ENCODE measurements at regions not wholly inside any gene's neighbourhood (a gene's known extent, or its start where the extent isn't known, plus 50 kb on each side); places are given as distances from the start of the nearest gene placed in this dataset.
"Not testable (repeated sequence)": the region's sequence is repeated elsewhere in the genome, so short reads cannot be mapped to it uniquely, and the experiment has no call there.

DNA sequence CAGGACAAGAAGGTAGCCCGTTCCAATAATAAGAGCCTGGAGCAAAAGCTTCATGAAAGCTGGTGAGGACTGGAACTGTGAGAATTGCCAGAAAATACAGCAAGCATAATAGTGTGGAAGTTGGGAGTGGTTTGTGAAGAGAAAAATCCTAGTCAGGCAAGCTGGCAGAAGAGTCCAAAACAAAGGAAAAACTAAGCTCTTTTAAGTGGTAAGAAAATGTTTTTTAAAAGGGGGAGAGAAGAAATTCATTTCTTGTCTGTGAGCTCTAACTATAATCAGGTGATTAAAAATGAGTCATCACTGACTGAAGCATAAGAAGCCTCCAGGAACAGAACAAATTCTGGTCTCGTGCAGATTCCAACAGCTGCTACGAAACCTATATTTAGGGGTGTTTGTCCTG is 102.6 kb downstream of the CAAP1 start:
- DNase-seq (ENCODE audit: extremely low read depth, low read depth) = no peak

DNA sequence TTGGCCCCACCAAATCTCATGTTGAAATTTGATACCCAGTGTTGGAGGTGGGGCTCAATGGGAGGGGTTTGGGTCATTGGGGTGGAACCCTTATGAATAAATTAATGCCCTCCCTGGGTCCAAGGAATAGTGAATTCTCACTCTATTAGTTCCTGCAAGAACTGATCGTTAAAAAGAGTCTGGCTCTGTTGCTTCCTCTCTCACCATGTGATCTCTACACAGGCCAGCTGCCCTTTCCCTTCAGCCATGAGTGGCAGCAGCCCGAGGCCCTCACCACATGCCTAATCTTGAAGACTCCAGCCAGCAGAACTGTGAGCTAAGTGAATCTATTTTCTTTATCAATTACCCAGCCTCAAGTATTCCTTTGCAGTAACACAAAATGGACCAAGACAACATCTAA is 106.0 kb downstream of the CAAP1 start:
- DNase-seq (ENCODE audit: extremely low read depth, low read depth) = no peak

DNA sequence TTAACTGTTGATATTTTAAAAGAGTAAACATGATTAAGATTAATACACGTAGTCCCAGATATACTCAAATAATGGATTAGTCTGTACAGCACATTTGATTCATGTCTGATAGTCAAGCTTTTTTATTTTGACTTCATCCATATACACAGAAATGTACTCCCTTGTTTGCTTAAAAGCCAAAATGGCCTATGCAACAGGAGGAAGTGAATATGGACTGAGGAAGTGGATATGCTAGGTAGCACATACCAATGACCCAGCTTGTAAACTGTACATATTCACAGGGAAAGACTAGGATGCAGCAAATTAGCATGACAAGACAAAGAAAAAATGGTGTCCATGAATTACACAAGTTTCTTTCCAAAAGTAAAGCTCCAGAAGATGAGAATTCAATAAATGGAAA is 109.7 kb downstream of the CAAP1 start:
- no peak for DNase-seq (ENCODE audit: extremely low read depth, low read depth)

DNA sequence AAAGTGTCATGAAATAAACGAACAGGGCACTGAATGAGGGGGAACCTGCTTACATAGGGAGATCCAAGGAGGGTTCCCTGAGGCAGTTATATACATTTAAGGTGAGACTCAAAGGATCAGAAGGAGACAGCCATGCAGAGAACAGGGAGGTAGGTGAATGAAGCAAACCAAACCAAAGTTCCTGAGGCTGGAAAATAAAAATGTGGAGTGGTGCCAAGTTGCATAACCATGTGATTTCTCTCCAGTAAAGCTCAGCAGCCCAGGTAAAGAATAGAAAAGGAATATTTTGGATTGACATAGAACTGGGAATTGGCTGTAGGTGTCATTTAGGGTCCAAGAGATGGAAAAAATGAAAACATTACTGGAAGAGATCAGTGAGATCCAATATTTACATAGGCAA is 110.7 kb downstream of the CAAP1 start:
- no peak for DNase-seq (ENCODE audit: extremely low read depth, low read depth)

DNA sequence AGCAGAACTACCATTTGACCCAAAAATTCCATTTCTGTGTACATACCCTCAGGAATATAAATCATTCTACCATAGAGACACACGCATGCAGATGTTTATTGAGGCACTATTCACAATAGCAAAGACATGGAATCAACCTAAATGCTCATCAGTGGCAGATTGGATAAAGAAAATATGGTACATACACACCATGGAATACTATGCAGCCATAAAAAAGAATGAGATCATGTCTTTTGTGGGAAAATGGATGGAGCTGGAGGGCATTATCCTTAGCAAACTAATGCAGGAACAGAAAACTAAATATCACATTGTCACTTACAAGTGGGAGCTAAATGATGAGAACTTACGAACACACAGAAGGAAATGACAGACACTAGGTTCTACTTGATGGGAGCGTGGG is 112.3 kb downstream of the CAAP1 start:
- DNase-seq (ENCODE audit: extremely low read depth, low read depth) = not testable (repeated sequence)

DNA sequence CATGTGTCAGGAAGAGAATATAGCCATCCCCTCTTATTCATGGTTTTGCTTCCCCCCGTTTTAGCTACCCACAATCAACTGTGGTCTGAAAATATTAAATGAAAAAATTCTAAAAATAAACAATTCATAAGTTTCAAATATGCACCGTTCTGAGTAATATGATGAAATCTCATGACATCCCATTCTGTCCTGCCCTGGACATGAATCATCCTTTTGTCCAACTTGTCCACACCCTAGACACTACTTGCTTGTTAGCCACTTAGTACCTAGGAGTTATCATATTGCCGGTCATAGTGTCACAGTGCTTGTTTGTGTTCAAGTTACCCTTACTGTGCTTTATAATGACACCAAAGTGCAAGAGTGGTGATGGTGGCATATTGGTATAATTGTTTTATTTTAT is 113.5 kb downstream of the CAAP1 start:
- DNase-seq (ENCODE audit: extremely low read depth, low read depth) = peak; percentile 73

DNA sequence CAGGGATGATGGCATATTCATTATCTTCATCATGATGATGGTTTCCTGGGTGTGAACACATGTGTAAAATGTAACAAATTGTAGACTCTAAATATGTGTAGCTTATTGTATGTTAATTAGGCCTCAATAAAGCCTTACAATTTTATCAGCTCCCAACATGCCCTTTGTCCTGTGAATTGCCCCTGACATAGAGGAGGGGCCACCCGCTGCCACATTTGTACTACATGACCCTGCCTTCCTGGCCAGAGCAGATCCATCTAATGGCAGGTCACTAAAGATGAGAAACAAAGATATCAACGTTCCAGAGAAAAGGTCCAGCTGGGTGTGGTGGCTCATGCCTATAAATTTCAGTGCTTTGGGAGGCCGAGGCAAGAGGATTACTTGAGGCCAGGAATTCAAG is 117.2 kb downstream of the CAAP1 start:
- no peak for DNase-seq (ENCODE audit: extremely low read depth, low read depth)

DNA sequence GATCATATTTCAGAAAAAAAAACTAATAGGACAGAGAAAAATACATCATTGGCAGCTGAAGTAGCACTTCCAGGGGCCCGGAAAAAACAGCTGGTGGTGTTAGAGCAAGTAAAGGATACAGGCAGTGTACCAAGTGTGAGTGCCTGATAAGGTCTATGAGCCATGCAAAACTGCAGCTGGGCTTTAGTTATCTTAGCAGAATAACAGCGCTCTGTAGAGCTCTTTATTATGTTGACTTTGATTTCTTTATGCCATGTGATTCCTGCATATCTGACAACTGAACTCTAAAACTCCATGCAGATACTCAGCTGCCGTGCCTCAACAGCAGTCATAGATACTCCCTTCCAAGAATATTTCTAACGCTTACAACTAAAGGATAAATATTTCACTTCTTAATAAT is 119.5 kb downstream of the CAAP1 start:
- DNase-seq (ENCODE audit: extremely low read depth, low read depth) = no peak

DNA sequence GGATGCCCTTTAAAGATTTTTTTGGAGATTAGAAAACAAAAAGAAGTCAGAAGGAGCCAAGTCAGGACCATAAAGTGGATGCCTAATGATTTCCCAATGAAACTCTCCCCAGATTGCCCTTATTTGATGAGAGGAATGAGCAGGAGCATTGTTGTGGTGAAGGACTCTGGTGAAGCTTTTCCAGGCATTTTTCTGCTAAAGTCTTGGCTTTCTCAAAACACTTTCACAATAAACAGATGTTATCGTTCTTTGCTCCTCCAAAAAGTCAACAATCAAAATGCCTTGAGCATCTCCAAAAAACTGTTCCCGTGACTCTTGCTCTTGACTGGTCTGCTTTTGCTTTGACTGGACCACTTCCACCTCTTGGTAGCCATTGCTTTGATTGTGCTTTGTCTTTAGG is 121.8 kb downstream of the CAAP1 start:
- DNase-seq (ENCODE audit: extremely low read depth, low read depth) = no peak

DNA sequence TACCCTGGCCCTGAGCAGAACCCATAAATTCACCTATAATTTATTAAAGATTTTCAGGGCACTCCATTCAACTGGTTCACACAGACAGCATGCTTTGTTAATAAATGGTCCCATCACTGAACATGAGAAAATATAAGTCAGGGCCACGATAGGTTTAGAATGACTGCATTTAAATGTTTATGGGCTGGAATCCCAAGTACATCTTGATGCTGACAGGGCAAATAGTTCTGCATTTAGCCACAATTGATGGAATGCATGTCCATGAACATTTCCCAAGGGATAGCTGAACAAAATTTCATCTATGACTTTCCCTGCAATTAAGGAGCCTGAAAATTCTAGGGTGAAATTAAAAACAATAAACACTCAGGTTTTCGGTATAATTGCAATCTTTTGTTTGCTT is 124.5 kb downstream of the CAAP1 start:
- DNase-seq (ENCODE audit: extremely low read depth, low read depth) = no peak

DNA sequence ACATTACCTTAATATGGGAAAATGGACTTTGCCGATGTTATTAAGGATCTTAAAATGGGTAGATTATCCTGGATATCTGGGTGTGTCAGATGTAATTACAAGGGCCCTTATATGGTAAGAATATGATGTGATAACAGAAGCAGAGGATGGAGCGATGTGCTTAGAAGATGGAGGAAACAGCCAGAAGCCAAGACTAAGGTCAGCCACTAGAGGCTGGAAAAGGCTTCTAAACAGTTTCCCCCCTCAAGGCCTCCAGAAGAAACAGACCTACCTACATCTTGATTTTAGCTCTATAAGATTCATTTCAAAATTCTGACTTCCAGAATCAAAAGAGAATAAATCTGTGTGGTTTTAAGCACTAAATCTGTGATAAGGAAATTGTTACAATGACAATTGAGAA is 131.9 kb downstream of the CAAP1 start:
- DNase-seq (ENCODE audit: extremely low read depth, low read depth) = no peak

DNA sequence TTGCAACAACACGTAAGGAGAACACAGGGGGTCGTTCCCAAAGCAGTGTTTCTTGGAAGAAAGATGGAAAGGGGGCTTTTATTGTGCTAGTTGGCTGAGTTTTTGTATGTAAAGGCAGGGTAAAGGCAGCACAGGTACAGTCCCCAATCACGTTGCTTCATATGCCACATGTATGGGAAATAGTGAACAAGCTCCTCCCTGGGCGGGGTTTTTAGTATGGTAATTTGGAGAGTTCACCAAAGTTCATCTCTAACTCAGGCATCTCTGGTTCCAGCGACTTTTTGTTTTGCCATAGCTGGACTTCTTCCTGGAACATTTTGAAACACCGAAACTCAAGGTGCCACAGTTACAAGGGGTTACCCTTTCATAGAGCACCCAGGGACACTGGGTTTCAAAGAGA is 133.9 kb downstream of the CAAP1 start:
- DNase-seq (ENCODE audit: extremely low read depth, low read depth) = no peak

DNA sequence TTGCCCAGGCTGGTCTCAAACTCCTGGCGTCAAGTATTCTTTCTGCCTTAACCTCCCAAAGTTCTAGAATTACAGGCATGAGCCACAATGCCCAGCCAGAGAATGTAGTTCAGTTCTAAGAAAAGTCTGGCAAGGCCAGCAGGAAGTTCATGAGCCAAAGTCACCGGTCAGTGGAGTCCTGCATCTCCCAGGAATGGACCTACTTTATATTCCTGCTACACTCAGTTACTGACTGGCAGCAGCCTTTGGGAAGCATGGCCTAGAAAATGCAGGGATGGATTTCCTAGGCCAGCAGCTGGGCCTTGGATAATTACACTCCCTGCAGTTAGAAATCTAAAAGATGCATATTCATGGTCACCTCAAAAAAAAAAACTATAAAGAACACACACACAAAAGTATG is 135.7 kb downstream of the CAAP1 start:
- DNase-seq (ENCODE audit: extremely low read depth, low read depth) = no peak

DNA sequence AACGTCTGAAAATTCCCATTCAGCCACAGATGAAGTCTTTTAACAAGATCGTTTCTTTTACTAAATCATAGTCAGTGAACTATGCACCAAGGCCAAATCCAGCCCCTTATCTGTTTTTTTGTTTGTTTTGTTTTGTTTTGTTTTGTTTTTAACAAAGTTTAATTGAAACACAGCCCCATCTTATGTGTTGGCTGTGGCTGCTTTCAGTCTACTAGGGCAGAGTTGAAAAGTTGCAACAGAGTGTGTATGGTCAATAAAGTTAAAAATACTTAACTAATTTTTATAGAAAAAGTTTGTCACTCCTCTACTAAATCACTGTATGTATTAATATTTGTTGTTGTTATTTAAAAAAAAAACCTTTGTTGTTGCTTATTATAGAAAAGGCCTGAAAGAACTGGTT is 137.1 kb downstream of the CAAP1 start:
- DNase-seq (ENCODE audit: extremely low read depth, low read depth) = no peak

DNA sequence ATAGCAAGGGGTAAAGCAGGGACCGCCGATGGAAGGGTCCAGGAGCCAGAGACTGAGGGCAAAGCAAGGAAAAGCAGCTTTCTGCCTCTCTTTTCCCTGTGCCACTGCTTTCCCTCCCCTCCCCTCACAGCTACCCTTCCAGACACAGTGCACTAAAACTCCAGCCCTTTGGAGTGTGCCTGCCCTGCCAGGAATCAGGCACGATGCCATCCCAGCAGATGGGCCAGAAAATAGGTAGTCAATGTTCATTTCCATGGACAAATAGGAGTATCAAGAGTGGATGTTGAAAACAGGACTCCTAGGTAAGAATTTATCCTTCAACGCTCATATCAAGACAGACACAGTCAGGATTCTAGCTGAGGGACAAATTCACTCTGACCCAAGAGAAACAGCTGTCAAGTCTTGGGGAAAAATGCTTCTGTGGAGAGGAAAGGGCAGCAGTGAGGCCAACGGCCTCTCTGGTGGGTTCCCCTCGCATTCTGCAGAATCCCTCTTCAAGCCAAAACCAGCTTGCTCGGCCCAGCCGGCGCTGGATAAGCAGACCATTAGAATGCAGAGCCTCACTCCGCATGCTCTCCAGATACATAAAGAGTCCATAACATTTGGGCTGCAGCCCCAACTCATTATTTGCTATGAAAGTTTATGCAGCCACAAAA is 138.0 kb downstream of the CAAP1 start:
- DNase-seq (ENCODE audit: extremely low read depth, low read depth) = no peak

DNA sequence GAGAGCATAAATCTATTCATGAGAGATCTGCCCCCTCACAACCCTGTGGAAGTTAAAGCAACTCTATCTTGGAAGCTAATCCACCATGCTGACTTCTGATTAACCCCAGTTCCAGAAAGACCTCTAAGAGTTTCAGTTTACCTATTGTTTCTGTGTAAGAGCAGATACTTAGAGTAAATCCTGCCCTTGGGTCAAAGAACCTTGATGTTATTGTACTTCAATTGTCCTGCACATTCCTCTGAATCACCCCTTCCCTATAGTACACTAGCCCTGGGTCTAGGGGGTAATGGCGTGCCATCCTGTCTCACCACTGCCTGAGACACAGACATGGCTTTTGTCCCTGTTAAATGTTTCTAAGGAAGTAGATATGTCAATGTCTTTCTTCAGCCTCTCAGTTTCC is 138.6 kb downstream of the CAAP1 start:
- no peak for DNase-seq (ENCODE audit: extremely low read depth, low read depth)

DNA sequence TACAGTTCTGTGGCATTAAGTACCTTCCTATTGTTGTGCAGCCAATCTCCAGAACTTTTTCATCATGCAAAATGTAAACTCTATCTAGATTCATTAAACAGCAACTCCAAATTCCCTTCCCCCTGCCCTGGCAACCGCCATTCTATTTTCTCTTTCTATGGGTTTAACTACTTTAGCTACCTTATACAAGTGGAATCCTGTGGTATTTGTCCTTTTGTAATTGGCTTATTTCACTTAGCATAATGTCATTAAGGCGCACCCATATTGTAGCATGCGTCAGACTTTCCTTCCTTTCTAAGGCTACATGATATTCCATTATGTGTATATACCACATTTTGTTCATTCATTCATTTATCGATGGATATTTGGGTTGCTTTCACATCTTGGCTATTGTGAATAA is 142.4 kb downstream of the CAAP1 start:
- DNase-seq (ENCODE audit: extremely low read depth, low read depth) = no peak

DNA sequence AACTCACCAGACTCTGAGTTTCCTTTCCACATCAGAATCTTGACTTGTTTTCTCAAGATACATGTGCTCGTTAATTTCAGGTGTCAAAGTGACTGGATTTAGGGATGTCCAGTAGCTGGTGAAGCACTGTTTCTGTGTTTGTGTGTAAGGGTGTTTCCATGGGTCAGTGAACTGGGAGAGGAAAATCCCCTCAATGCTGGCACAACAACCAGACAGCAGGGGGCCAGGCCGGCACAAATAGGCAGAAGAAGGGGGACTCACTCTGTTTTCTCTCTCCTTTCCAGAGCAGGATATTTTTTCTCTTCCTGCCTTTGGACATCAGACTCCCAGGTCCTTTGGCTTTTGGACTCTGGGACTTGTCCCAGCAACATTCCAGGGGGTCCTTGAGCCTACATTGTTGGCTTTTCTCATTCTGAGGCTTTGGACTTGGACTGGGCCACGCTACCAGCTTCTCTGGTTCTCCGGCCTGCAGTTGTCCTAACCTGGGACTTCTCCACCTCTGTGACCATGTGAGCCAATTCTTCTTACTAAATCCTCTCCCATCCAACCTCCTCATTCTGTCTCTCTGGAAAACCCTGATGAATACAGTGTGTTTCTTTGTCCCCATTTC is 144.0 kb downstream of the CAAP1 start:
- DNase-seq (ENCODE audit: extremely low read depth, low read depth) = no peak

DNA sequence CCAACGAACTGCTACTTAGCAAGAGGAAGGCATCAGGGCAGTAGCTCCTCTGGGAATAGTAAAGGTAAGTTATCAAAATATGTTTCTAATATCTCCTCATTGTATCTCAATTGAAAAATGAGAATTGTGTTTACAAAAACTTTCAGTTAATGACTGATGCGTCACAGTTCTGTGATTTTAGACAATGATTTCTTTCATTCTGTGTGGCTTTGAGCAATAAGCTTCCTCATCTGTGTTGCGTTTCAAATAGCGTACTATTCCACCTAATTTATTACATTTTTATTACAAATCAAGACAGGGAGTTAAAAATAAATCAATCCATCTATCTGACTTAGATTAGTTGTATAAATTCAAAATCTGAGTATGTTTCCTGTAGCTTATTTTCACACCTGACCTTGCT is 145.0 kb downstream of the CAAP1 start:
- no peak for DNase-seq (ENCODE audit: extremely low read depth, low read depth)

DNA sequence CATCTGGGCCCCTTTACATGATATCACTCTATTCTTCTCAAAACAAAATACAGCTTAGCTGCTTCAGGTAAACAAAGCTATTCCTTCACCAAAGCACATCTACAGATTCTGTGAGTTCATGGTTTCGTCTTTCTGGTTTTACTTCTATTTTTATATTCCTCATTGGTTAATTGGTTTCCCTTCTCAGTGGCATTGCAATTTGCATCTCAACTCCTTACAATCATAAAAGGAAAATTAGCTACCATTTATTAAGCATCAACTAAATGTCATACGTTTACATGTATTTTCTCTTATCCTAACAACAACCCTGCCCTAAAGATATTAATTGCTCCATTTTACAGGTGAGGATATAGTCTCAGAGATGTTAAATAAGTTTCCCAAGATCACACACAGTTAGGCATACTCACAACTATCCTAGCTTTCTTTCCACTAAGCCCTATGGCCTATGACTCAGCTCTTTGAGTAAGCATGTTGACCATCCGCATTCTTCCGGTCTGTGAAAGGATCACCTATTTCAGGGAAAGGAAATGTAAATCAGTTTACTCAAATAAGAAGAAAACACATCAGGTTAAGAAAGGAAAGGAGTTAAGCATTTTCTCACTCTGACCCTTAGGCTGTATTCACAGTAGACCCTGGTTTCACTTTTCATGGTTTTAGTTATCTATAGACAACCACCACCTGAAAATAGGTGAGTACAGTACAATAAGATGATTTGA is 146.1 kb downstream of the CAAP1 start:
- peak; percentile 39 for DNase-seq (ENCODE audit: extremely low read depth, low read depth)

DNA sequence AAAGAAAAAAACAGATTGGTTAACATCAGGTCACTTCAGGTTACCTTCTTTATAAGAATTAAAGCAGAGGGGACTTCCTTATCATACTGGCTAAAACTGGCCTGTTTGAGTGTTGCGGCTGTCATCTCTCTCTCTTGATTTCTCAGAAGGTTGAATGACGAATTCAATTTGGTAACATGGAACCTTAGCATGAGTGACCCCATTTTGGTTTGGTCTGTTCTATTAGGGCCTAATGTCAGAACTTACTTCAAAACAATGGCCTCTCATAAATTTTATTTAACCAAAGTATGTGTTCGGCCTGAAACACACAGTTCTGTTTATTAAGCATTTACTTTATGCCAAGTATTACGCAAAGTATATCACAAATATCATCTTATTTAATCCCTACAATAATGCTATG is 147.5 kb downstream of the CAAP1 start:
- DNase-seq (ENCODE audit: extremely low read depth, low read depth) = no peak

DNA sequence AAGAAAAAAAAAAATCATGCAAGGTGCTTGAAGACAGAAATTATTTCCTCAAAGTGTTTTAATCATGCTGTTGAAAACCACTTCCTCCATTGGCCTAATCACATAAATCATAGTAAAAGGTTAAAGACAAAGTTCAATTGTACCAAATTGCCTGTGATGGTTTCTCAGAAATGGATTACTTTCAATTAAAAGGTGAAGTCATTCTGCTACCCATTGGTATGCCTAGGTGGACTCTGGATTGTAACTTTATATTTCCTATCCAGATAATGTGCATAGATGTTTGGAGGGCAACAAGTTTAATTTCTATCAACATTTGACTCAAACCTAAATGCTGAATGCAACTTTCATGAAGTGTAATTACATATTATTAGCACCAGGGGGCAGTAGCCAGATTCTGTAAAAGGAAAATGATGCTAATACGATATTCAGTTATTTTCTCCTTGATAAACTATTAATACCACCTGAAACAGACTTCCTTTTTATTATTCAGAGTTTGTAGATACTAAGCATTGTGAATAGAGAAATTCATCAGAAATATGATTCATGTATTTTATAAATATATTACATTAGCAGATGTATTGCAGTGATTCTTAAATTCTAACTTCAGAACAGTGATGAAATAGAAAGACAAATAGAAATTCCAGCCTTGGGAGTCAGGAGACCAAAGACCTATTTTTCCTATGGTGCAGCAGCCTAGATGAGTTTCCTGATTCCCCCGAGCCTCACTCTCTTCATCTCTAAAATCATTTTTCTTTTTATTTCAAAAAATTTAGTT is 148.2 kb downstream of the CAAP1 start:
- DNase-seq (ENCODE audit: extremely low read depth, low read depth) = peak; percentile 16
